OCI-LY3 (cell line): ENCODE measurements at regions not wholly inside any gene's neighbourhood (a gene's known extent, or its start where the extent isn't known, plus 50 kb on each side); places are given as distances from the start of the nearest gene placed in this dataset.

Source experiments
- H2AFZ ChIP-seq: fragments of 200-600, 300-600 bp; shearing (Covaris generic); 2 replicates; pipeline ENCODE4 v1.6.0; 2014; ENCODE audit warnings: antibody characterized with exemption, low read depth, low read length
- H3K27ac ChIP-seq: fragments of 200-600, 300-600 bp; sonication (generic); 2 replicates; pipeline ENCODE4 v1.5.1; 2014; ENCODE audit warnings: mild to moderate bottlenecking, low read length, moderate library complexity, mixed read lengths
- H3K27me3 ChIP-seq: fragments of 200-600, 300-600 bp; sonication (generic); 2 replicates; pipeline ENCODE4 v1.6.1; 2014; ENCODE audit warnings: low read depth, low read length, mixed read lengths
- H3K36me3 ChIP-seq: fragments of 200-600, 300-600 bp; sonication (generic); replicated peaks from 2 replicates; pipeline ENCODE3; 2014; ENCODE audit warnings: low read depth, low read length, mixed read lengths
- H3K4me1 ChIP-seq: fragments of 300-600, 200-600 bp; sonication (generic); 2 replicates; pipeline ENCODE4 v1.6.1; 2014; ENCODE audit warnings: low read length, mixed read lengths
- H3K4me2 ChIP-seq: fragments of 200-600, 300-600 bp; sonication (generic); 2 replicates; pipeline ENCODE4 v1.6.1; 2014; ENCODE audit warnings: low read length, mixed read lengths
- H3K4me3 ChIP-seq: fragments of 300-600, 200-600 bp; sonication (generic); 2 replicates; pipeline ENCODE4 v1.5.1; 2014; ENCODE audit warnings: antibody characterized with exemption, mild to moderate bottlenecking, low read length, moderate library complexity
- H3K79me2 ChIP-seq: fragments of 300-600, 200-600 bp; shearing (Covaris generic); 2 replicates; pipeline ENCODE4 v1.6.1; 2014; ENCODE audit warnings: mild to moderate bottlenecking, low read length, mixed read lengths
- H3K9ac ChIP-seq: fragments of 300-600, 200-600 bp; shearing (Covaris generic); 2 replicates; pipeline ENCODE4 v1.6.0; 2014; ENCODE audit warnings: mild to moderate bottlenecking, low read length, moderate library complexity
- H3K9me3 ChIP-seq: fragments of 200-600, 300-600 bp; shearing (Covaris generic); 2 replicates; pipeline ENCODE4 v1.6.1; 2014; ENCODE audit warnings: low read length, mixed read lengths; ENCODE audit not compliant: insufficient read depth
- H4K20me1 ChIP-seq: fragments of 200-600, 300-600 bp; sonication (generic); 2 replicates; pipeline ENCODE4 v1.6.1; 2016; ENCODE audit warnings: low read length, mixed read lengths; ENCODE audit not compliant: insufficient read depth
- EZH2phosphoT487 ChIP-seq: fragments of 200-600 bp; shearing (Covaris generic); IDR thresholded peaks from 2 replicates; pipeline ENCODE4 v1.6.1; 2018; ENCODE audit warnings: antibody characterized with exemption, mixed run types, low read depth
- TF ChIP-seq, protein P1 (sequence below): fragments of 200-600, 300-600 bp; sonication (generic); IDR thresholded peaks from 2 replicates; pipeline ENCODE4 v1.5.1; 2014; ENCODE audit warnings: antibody characterized with exemption, low read length, low read depth

DNA sequence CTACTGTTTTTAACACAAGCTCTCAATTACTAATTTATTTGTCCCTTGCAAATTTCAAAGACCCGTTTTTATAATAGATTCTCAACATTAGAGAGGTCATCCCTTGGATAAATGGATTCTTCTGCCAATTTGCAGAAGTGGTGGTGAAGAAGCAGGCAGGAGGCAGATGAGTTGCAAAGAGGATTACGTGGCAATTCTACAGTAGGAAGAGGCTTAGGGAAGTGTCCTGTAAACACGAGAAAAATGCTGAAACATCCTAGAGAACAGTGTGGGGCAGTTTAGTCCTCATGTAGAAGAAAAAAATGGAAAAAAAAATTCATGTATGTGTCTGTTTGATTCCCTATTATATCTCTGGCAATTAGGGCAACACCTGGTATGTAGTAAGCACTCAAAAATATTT lies 87.6 kb downstream of the BMP2 start:
- no peaks in the 10 kb centered on the region for H3K4me1 ChIP-seq
- no peak overlapping the region for H3K27ac ChIP-seq
- H3K9me3 ChIP-seq: no peaks in the 10 kb centered on the region
- no peak overlapping the region for H3K4me2 ChIP-seq
- H3K9ac ChIP-seq: no peak overlapping the region
- H3K27me3 ChIP-seq: no peaks in the 10 kb centered on the region
- H3K4me3 ChIP-seq: no peak overlapping the region
- no peaks in the 10 kb centered on the region for H4K20me1 ChIP-seq
- no peaks in the 10 kb centered on the region for H3K36me3 ChIP-seq
- H2AFZ ChIP-seq: no peak overlapping the region
- no peaks in the 10 kb centered on the region for H3K79me2 ChIP-seq
- TF ChIP-seq, protein P1, sequence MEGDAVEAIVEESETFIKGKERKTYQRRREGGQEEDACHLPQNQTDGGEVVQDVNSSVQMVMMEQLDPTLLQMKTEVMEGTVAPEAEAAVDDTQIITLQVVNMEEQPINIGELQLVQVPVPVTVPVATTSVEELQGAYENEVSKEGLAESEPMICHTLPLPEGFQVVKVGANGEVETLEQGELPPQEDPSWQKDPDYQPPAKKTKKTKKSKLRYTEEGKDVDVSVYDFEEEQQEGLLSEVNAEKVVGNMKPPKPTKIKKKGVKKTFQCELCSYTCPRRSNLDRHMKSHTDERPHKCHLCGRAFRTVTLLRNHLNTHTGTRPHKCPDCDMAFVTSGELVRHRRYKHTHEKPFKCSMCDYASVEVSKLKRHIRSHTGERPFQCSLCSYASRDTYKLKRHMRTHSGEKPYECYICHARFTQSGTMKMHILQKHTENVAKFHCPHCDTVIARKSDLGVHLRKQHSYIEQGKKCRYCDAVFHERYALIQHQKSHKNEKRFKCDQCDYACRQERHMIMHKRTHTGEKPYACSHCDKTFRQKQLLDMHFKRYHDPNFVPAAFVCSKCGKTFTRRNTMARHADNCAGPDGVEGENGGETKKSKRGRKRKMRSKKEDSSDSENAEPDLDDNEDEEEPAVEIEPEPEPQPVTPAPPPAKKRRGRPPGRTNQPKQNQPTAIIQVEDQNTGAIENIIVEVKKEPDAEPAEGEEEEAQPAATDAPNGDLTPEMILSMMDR: no peak
- no peak for TF ChIP-seq EZH2phosphoT487

DNA sequence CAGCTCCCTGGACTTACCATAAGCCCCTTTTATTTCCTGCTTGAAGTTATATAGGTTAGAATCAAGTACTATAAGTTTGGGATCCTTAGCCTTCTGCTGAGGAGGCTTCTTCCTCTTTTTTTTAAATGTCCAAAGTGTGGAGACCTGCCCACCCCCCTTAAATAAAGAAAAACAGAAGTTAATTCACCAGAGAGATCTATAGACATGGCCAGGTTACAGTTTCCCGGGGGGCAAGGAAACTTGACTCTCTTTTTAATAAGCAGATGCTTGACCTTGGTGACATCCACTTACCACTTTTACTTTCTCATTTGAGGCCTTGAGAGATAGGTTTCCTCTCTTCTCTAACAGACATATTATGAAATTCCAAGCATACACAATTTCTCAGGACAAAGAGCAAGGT lies 88.3 kb downstream of the BMP2 start:
- H3K9me3 ChIP-seq: no peaks in the 10 kb centered on the region
- no peaks in the 10 kb centered on the region for H3K4me1 ChIP-seq
- no peaks in the 10 kb centered on the region for H4K20me1 ChIP-seq
- TF ChIP-seq, protein P1: no peak
- H3K4me2 ChIP-seq: no peak overlapping the region
- H3K9ac ChIP-seq: no peak overlapping the region
- H3K27ac ChIP-seq: no peak overlapping the region
- no peak overlapping the region for H3K4me3 ChIP-seq
- no peaks in the 10 kb centered on the region for H3K36me3 ChIP-seq
- no peak overlapping the region for H2AFZ ChIP-seq
- H3K27me3 ChIP-seq: no peaks in the 10 kb centered on the region
- H3K79me2 ChIP-seq: no peaks in the 10 kb centered on the region

DNA sequence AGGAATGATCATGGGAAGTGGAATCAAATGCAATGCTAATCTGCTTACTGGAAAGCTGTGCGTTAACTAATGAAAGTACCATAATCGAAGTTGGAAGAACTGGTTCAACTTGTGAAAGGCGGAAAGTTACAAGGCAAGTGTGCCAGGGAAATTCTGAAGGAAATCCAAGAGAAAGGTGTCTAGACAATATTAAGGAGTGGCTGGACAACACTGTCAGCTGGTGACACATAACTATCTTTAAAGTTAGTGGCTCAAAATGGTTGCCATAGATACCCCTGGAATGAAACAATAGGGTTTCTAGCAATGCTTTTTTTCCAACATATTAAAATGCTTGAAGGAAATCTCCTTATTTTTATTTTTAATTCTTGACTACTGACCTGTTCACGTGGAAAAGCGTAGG lies 90.4 kb downstream of the BMP2 start:
- H3K4me3 ChIP-seq: no peak overlapping the region
- H3K4me1 ChIP-seq: no peaks in the 10 kb centered on the region
- H2AFZ ChIP-seq: no peak overlapping the region
- no peaks in the 10 kb centered on the region for H3K9me3 ChIP-seq
- H3K4me2 ChIP-seq: no peak overlapping the region
- no peaks in the 10 kb centered on the region for H3K36me3 ChIP-seq
- H3K27ac ChIP-seq: no peak overlapping the region
- no peaks in the 10 kb centered on the region for H3K27me3 ChIP-seq
- H4K20me1 ChIP-seq: no peaks in the 10 kb centered on the region
- TF ChIP-seq EZH2phosphoT487: no peak
- TF ChIP-seq, protein P1: no peak
- no peak overlapping the region for H3K9ac ChIP-seq
- H3K79me2 ChIP-seq: no peaks in the 10 kb centered on the region

DNA sequence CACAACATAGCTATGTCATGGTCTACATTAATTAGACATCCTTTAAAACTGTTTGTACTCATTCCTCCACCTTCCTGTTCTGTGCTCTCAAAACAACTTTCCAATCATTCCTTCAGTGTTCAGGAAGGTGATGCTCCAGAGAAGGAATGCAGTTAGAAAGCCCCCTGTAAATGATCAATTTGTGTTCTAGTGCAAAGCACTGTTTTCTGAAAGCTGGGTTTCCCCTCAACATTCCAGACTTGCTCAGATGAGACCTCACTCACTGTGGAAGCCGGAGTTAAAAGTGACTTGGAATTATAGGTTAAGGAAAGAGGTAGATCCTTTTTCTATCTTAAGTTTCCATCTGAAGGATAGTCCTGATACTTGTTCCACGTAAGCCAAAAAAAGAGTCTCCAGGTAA lies 95.9 kb downstream of the BMP2 start:
- H3K9ac ChIP-seq: no peak overlapping the region
- no peaks in the 10 kb centered on the region for H3K9me3 ChIP-seq
- H3K36me3 ChIP-seq: no peaks in the 10 kb centered on the region
- H4K20me1 ChIP-seq: no peaks in the 10 kb centered on the region
- no peaks in the 10 kb centered on the region for H3K27me3 ChIP-seq
- H3K4me3 ChIP-seq: no peak overlapping the region
- H2AFZ ChIP-seq: no peak overlapping the region
- no peak overlapping the region for H3K4me2 ChIP-seq
- no peak overlapping the region for H3K27ac ChIP-seq
- H3K4me1 ChIP-seq: no peaks in the 10 kb centered on the region
- TF ChIP-seq, protein P1: no peak
- no peak for TF ChIP-seq EZH2phosphoT487
- no peaks in the 10 kb centered on the region for H3K79me2 ChIP-seq
